ENCODE measurements at regions not wholly inside any gene's neighbourhood (a gene's known extent, or its start where the extent isn't known, plus 50 kb on each side); places are given as distances from the start of the nearest gene placed in this dataset.

DNA sequence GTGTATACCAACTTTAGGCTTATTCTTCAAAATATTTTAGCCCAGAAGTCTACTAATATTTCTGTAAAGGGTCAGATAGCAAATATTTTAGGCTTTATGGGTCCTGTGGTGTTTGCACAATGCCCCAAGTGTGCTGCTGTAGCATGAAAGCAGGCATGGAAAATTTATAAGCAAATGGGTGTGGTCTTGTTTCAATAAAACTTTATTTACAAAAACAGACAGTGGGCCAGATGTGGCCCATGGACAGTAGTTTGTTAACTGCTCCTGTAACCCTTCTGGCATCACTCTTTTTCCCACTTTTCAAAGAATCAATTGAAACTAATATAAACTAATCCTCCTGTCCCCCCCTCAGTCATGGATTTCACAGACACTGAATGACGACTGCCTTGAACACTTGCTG is 410.7 kb downstream of the SHISA9 start:
- no peak for TF ChIP-seq CTCF (IDR thresholded peaks at IDR 0.05)
- TF ChIP-seq POLR2A (IDR thresholded peaks at IDR 0.05): no peak
